ENCODE measurements at regions not wholly inside any gene's neighbourhood (a gene's known extent, or its start where the extent isn't known, plus 50 kb on each side); places are given as distances from the start of the nearest gene placed in this dataset.

GRCh38 chr14:89025561-89026236, 201.2 kb downstream of the TTC8 start:
- Histone ChIP-seq H3K4me1 (ENCODE audit: control insufficient read depth in 2 of 2, insufficient read depth in 2 of 2, low read length in 2 of 2) (peaks cover 13% of the 10 kb centered on the region in 2 donors), H3K27ac (ENCODE audit: low read length in 2 of 2) (no peak overlapping the region), H3K9me3 (ENCODE audit: control extremely low read depth in 1 of 3, control insufficient read depth in 2 of 3, insufficient read depth in 1 of 3, low read length in 2 of 3) (peaks cover 0 to 6% (median 0%) of the 10 kb centered on the region in 3 donors), H3K4me2 (replicated peaks; ENCODE audit: low read depth, low read length, poor library complexity, severe bottlenecking) (no peak overlapping the region), H4K20me1 (ENCODE audit: control insufficient read depth, insufficient read depth, low read length, poor library complexity, severe bottlenecking) (no peaks in the 10 kb centered on the region), H2AFZ (ENCODE audit: insufficient read depth, low read depth, low read length, poor library complexity, severe bottlenecking) (no peak overlapping the region), H3K27me3 (replicated peaks in 1 of 4; ENCODE audit: control extremely low read depth in 1 of 4, control insufficient read depth in 3 of 4, insufficient read depth in 4 of 4, low read length in 3 of 4) (peaks cover 0 to 56% (median 31%) of the 10 kb centered on the region in 4 experiments), H3K9ac (ENCODE audit: low read length) (no peak overlapping the region), H3K4me3 (ENCODE audit: control extremely low read depth in 1 of 5, extremely low read depth in 1 of 5, insufficient read depth in 1 of 5, low read depth in 2 of 5, low read length in 4 of 5) (no peak overlapping the region), H3K36me3 (replicated peaks in 1 of 2; ENCODE audit: control extremely low read depth in 1 of 2, control insufficient read depth in 1 of 2, extremely low read depth in 1 of 2, insufficient read depth in 2 of 2, low read length in 1 of 2) (no peaks in the 10 kb centered on the region), H3K79me2 (ENCODE audit: control insufficient read depth, insufficient read depth, low read length) (no peaks in the 10 kb centered on the region)
- peaks cover 4% of the 10 kb centered on the region for H3K4me1 Mint-ChIP-seq
- no peak overlapping the region for H3K27ac Mint-ChIP-seq
- no peak for DNase-seq
- ChIA-PET CTCF (interaction anchor here (1.2 to 4.0 kb wide), 6 partner anchors 21 to 889 kb away, joined by 3 to 45 read pairs (median 8); no protein-coding TSS in a partner anchor), POLR2A (interaction anchor here (0.6 kb wide), 1 partner anchor 822 kb away, joined by 4 read pairs; no protein-coding TSS in a partner anchor)
- H3K27me3 Mint-ChIP-seq: peaks cover 75% of the 10 kb centered on the region
- WGBS (ENCODE audit: insufficient coverage): 70% methylated on average over 10 of the region's 15 CpGs
- H3K9me3 Mint-ChIP-seq (ENCODE audit: insufficient read depth): no peaks in the 10 kb centered on the region
- intact Hi-C loops (cut with micrococcal nuclease): loop anchor here (5.0 kb wide), 2 partner anchors 392 to 877 kb away; partner anchors contain the start of gene FOXN3
- peak overlapping the region; percentile 20 for H3K4me3 Mint-ChIP-seq
- ATAC-seq (ENCODE audit: low read depth): no peak
- TF ChIP-seq EZH2 (IDR thresholded peaks at IDR 0.05; ENCODE audit: borderline replicate concordance, insufficient read depth, low read depth, low read length, poor library complexity, severe bottlenecking): no peak
- no peak for TF ChIP-seq CTCF (IDR thresholded peaks at IDR 0.05)

Data from B cell (primary cell).